Trophoblast cell (in vitro differentiated cells and primary cell): ENCODE measurements at regions not wholly inside any gene's neighbourhood (a gene's known extent, or its start where the extent isn't known, plus 50 kb on each side); places are given as distances from the start of the nearest gene placed in this dataset.
"Not testable (repeated sequence)": the region's sequence is repeated elsewhere in the genome, so short reads cannot be mapped to it uniquely, and the experiment has no call there.

Source experiments
- DNase-seq, 2 donors: peaks; one replicate each; pipeline ENCODE4 v3.0.0-alpha.2; 2016
- H2AFZ ChIP-seq: 2 replicates; pipeline ENCODE4 v1.6.1; 2013; ENCODE audit warnings: low read length, moderate library complexity, mild to moderate bottlenecking; ENCODE audit not compliant: insufficient read depth, poor library complexity
- H2AK5ac ChIP-seq: 2 replicates; pipeline ENCODE4 v1.6.1; 2013; ENCODE audit warnings: mild to moderate bottlenecking, low read length
- H2BK120ac ChIP-seq: 2 replicates; pipeline ENCODE4 v1.6.1; 2013; ENCODE audit warnings: low read length, mild to moderate bottlenecking, moderate library complexity; ENCODE audit not compliant: insufficient read depth, poor library complexity
- H2BK12ac ChIP-seq: 2 replicates; pipeline ENCODE4 v1.6.1; 2013; ENCODE audit warnings: mild to moderate bottlenecking, low read length, moderate library complexity
- H2BK5ac ChIP-seq: 2 replicates; pipeline ENCODE4 v1.6.1; 2013; ENCODE audit warnings: low read length, low read depth, moderate library complexity, mild to moderate bottlenecking; ENCODE audit not compliant: poor library complexity
- H3K14ac ChIP-seq: 2 replicates; pipeline ENCODE4 v1.6.1; 2013; ENCODE audit warnings: mild to moderate bottlenecking, low read length
- H3K18ac ChIP-seq: 2 replicates; pipeline ENCODE4 v1.6.1; 2013; ENCODE audit warnings: mild to moderate bottlenecking, low read length
- H3K23ac ChIP-seq: 2 replicates; pipeline ENCODE4 v1.6.1; 2013; ENCODE audit warnings: low read length
- H3K27ac ChIP-seq: 2 replicates; pipeline ENCODE4 v1.5.1; 2013; ENCODE audit warnings: low read depth, mild to moderate bottlenecking, inconsistent platforms, low read length, moderate library complexity
- H3K27me3 ChIP-seq: 2 replicates; pipeline ENCODE4 v1.6.1; 2013; ENCODE audit warnings: inconsistent platforms, mild to moderate bottlenecking, low read length, moderate library complexity; ENCODE audit not compliant: insufficient read depth
- H3K36me3 ChIP-seq, 2 experiments: 1 replicate in 1 of 2; 2 replicates in 1 of 2; pipeline ENCODE4 v1.6.1; 2013; ENCODE audit warnings: low read length in 2 of 2, mild to moderate bottlenecking in 2 of 2, moderate library complexity in 1 of 2; ENCODE audit not compliant: insufficient read depth in 2 of 2, control insufficient read depth in 1 of 2
- H3K4ac ChIP-seq: 2 replicates; pipeline ENCODE4 v1.6.1; 2013; ENCODE audit warnings: low read depth, mild to moderate bottlenecking, low read length, moderate library complexity
- H3K4me1 ChIP-seq, 2 experiments: 1 replicate in 1 of 2; 2 replicates in 1 of 2; pipeline ENCODE4 v1.6.1; 2013; ENCODE audit warnings: low read length in 2 of 2, mild to moderate bottlenecking in 2 of 2, moderate library complexity in 1 of 2; ENCODE audit not compliant: insufficient read depth in 2 of 2, control insufficient read depth in 1 of 2
- H3K4me2 ChIP-seq: 2 replicates; pipeline ENCODE4 v1.6.1; 2013; ENCODE audit warnings: inconsistent platforms, mild to moderate bottlenecking, low read length, moderate library complexity
- H3K4me3 ChIP-seq: 2 replicates; pipeline ENCODE4 v1.5.1; 2013; ENCODE audit warnings: mild to moderate bottlenecking, low read depth, low read length, inconsistent platforms
- H3K79me1 ChIP-seq: one replicate; pipeline ENCODE4 v1.6.1; 2013; ENCODE audit warnings: low read length
- H3K79me2 ChIP-seq: 2 replicates; pipeline ENCODE4 v1.6.1; 2013; ENCODE audit warnings: low read length, mild to moderate bottlenecking; ENCODE audit not compliant: control insufficient read depth, insufficient read depth, poor library complexity
- H3K9ac ChIP-seq: 2 replicates; pipeline ENCODE4 v1.6.1; 2013; ENCODE audit warnings: mild to moderate bottlenecking, low read length
- H3K9me3 ChIP-seq: 2 replicates; pipeline ENCODE4 v1.6.1; 2013; ENCODE audit warnings: low read depth, mild to moderate bottlenecking, control low read depth, inconsistent platforms, low read length; ENCODE audit not compliant: insufficient read depth
- H4K12ac ChIP-seq: 2 replicates; pipeline ENCODE4 v1.6.1; 2013; ENCODE audit warnings: low read depth, mild to moderate bottlenecking, low read length, moderate library complexity
- H4K8ac ChIP-seq: 2 replicates; pipeline ENCODE4 v1.6.1; 2013; ENCODE audit warnings: low read depth, mild to moderate bottlenecking, low read length, moderate library complexity
- H4K91ac ChIP-seq: one replicate; pipeline ENCODE4 v1.6.1; 2013; ENCODE audit warnings: low read depth, mild to moderate bottlenecking, low read length, moderate library complexity
- WGBS: extraction: QIAGEN DNeasy Blood & Tissue Kit; methylation state at CpG from one replicate; pipeline ENCODE4 v1.1.7; 2013; ENCODE audit warnings: missing lambda C conversion rate; ENCODE audit not compliant: insufficient read length, insufficient coverage; ENCODE audit errors: extremely low coverage; 5-methylcytosine and 5-hydroxymethylcytosine counted together

GRCh38 chr2:90010442-90011100 is 1319.1 kb downstream of the RPIA start:
- H3K79me1 ChIP-seq, H2AK5ac ChIP-seq, H3K18ac ChIP-seq, H3K4ac ChIP-seq, H3K4me3 ChIP-seq, H3K79me2 ChIP-seq, H3K4me1 ChIP-seq, H3K9ac ChIP-seq, H3K36me3 ChIP-seq, H3K27me3 ChIP-seq, H4K12ac ChIP-seq, H3K14ac ChIP-seq, H4K91ac ChIP-seq, H3K23ac ChIP-seq, H4K8ac ChIP-seq, H2AFZ ChIP-seq, H3K9me3 ChIP-seq, H3K27ac ChIP-seq, H2BK12ac ChIP-seq, H3K4me2 ChIP-seq, H2BK120ac ChIP-seq, DNase-seq, H2BK5ac ChIP-seq: not testable (repeated sequence)
- WGBS: no CpG with 5 or more reads among the region's 4 CpGs

GRCh38 chr2:90011101-90011443 is 1319.6 kb downstream of the RPIA start:
- H2BK12ac ChIP-seq, H3K79me2 ChIP-seq, H4K8ac ChIP-seq, H3K9ac ChIP-seq, H2BK5ac ChIP-seq, H3K9me3 ChIP-seq, H3K27ac ChIP-seq, H3K4me1 ChIP-seq, H2AFZ ChIP-seq, H3K18ac ChIP-seq, H3K36me3 ChIP-seq, H3K27me3 ChIP-seq, H3K79me1 ChIP-seq, H3K14ac ChIP-seq, DNase-seq, H3K4me3 ChIP-seq, H2BK120ac ChIP-seq, H2AK5ac ChIP-seq, H3K4ac ChIP-seq, H3K4me2 ChIP-seq, H4K91ac ChIP-seq, H3K23ac ChIP-seq, H4K12ac ChIP-seq: not testable (repeated sequence)

- not testable (repeated sequence) for H3K4ac ChIP-seq, H3K14ac ChIP-seq, H3K27me3 ChIP-seq, H4K12ac ChIP-seq, H3K79me1 ChIP-seq, H3K9ac ChIP-seq, H3K27ac ChIP-seq, H4K91ac ChIP-seq, H2BK12ac ChIP-seq, H2AFZ ChIP-seq, H2AK5ac ChIP-seq, H3K4me3 ChIP-seq, H3K4me1 ChIP-seq, H2BK120ac ChIP-seq, H3K4me2 ChIP-seq, H3K18ac ChIP-seq, H2BK5ac ChIP-seq, H3K9me3 ChIP-seq, H3K36me3 ChIP-seq, DNase-seq, H4K8ac ChIP-seq, H3K23ac ChIP-seq, H3K79me2 ChIP-seq
- no CpG with 5 or more reads among the region's 1 CpG for WGBS
Measured at GRCh38 chr2:90019908-90020307, 1328.4 kb downstream of the RPIA start.

- H3K9me3 ChIP-seq, H4K91ac ChIP-seq, H2BK120ac ChIP-seq, H3K79me2 ChIP-seq, H2AFZ ChIP-seq, H3K27me3 ChIP-seq, H3K79me1 ChIP-seq, DNase-seq, H4K8ac ChIP-seq, H2BK12ac ChIP-seq, H3K36me3 ChIP-seq, H3K4ac ChIP-seq, H3K18ac ChIP-seq, H3K27ac ChIP-seq, H3K14ac ChIP-seq, H3K23ac ChIP-seq, H3K9ac ChIP-seq, H3K4me1 ChIP-seq, H4K12ac ChIP-seq, H2AK5ac ChIP-seq, H2BK5ac ChIP-seq, H3K4me2 ChIP-seq, H3K4me3 ChIP-seq: not testable (repeated sequence)
- WGBS: no CpG with 5 or more reads among the region's 9 CpGs
Measured at GRCh38 chr2:90021234-90021633, 1329.8 kb downstream of the RPIA start.
